Mesenchymal stem cell (in vitro differentiated cells and primary cell): ENCODE measurements at regions not wholly inside any gene's neighbourhood (a gene's known extent, or its start where the extent isn't known, plus 50 kb on each side); places are given as distances from the start of the nearest gene placed in this dataset.

Experiments used
- DNase-seq: peaks from one replicate; pipeline ENCODE4 v3.0.0-alpha.2; 2013
- H2AFZ ChIP-seq: one replicate; pipeline ENCODE4 v1.6.1; 2013; ENCODE audit warnings: low read depth, mild to moderate bottlenecking, control low read depth, inconsistent platforms, low read length, moderate library complexity
- H2AK5ac ChIP-seq: 2 replicates; pipeline ENCODE4 v1.6.1; 2013; ENCODE audit warnings: low read length, moderate library complexity, mild to moderate bottlenecking, inconsistent platforms; ENCODE audit not compliant: severe bottlenecking
- H2BK120ac ChIP-seq: one replicate; pipeline ENCODE4 v1.6.1; 2013; ENCODE audit warnings: low read depth, mild to moderate bottlenecking, inconsistent platforms, low read length, moderate library complexity
- H2BK12ac ChIP-seq, 2 experiments: one replicate each; pipeline ENCODE4 v1.6.1; 2013; ENCODE audit warnings: inconsistent platforms in 2 of 2, low read length in 2 of 2, mild to moderate bottlenecking in 2 of 2, moderate library complexity in 2 of 2, control low read depth in 1 of 2
- H2BK15ac ChIP-seq: one replicate; pipeline ENCODE4 v1.6.1; 2013; ENCODE audit warnings: mild to moderate bottlenecking, low read depth, inconsistent platforms; ENCODE audit not compliant: poor library complexity, severe bottlenecking
- H2BK5ac ChIP-seq: 2 replicates; pipeline ENCODE4 v1.6.1; 2013; ENCODE audit warnings: low read depth, mild to moderate bottlenecking, low read length, control low read depth, inconsistent platforms; ENCODE audit not compliant: poor library complexity, severe bottlenecking
- H3K14ac ChIP-seq, 2 experiments: one replicate each; pipeline ENCODE4 v1.6.1; 2013; ENCODE audit warnings: inconsistent platforms in 2 of 2, low read length in 2 of 2, control low read depth in 1 of 2, mild to moderate bottlenecking in 1 of 2, moderate library complexity in 1 of 2
- H3K18ac ChIP-seq, 2 experiments: one replicate each; pipeline ENCODE4 v1.6.1; 2013; ENCODE audit warnings: inconsistent platforms in 2 of 2, low read length in 2 of 2, control low read depth in 1 of 2, low read depth in 1 of 2, mild to moderate bottlenecking in 1 of 2
- H3K23ac ChIP-seq, 2 experiments: one replicate each; pipeline ENCODE4 v1.6.1; 2013; ENCODE audit warnings: inconsistent platforms in 2 of 2, low read length in 2 of 2, mild to moderate bottlenecking in 2 of 2, moderate library complexity in 2 of 2, control low read depth in 1 of 2
- H3K27ac ChIP-seq: 2 replicates; pipeline ENCODE4 v1.5.1; 2013; ENCODE audit warnings: mild to moderate bottlenecking, moderate library complexity, low read length, control low read depth, inconsistent platforms; ENCODE audit not compliant: poor library complexity, severe bottlenecking
- H3K27me3 ChIP-seq, 2 experiments: 2 replicates each; pipeline versions ENCODE4 v1.6.1 to v1.7.0; 2013; ENCODE audit warnings: low read length in 2 of 2, mild to moderate bottlenecking in 2 of 2, moderate library complexity in 2 of 2, control low read depth in 1 of 2, inconsistent platforms in 1 of 2; ENCODE audit not compliant: control insufficient read depth in 1 of 2, insufficient read depth in 1 of 2
- H3K36me3 ChIP-seq, 2 experiments: 2 replicates each; pipeline versions ENCODE4 v1.6.1 to v1.7.0; 2013; ENCODE audit warnings: low read length in 2 of 2, control low read depth in 1 of 2, inconsistent platforms in 1 of 2, low read depth in 1 of 2, mild to moderate bottlenecking in 1 of 2; ENCODE audit not compliant: insufficient read depth in 2 of 2, control insufficient read depth in 1 of 2
- H3K4ac ChIP-seq, 2 experiments: one replicate each; pipeline ENCODE4 v1.6.1; 2013; ENCODE audit warnings: inconsistent platforms in 2 of 2, low read length in 2 of 2, mild to moderate bottlenecking in 2 of 2, moderate library complexity in 2 of 2, control low read depth in 1 of 2, low read depth in 1 of 2
- H3K4me1 ChIP-seq: 2 replicates; pipeline ENCODE4 v1.6.1; 2013; ENCODE audit warnings: low read depth, low read length, control low read depth; ENCODE audit not compliant: control insufficient read depth, insufficient read depth
- H3K4me2 ChIP-seq: 2 replicates; pipeline ENCODE4 v1.6.1; 2013; ENCODE audit warnings: low read length, mild to moderate bottlenecking, inconsistent platforms; ENCODE audit not compliant: poor library complexity, severe bottlenecking
- H3K4me3 ChIP-seq, 2 experiments: 2 replicates each; pipeline versions ENCODE4 v1.5.1 to v1.7.0; 2013; ENCODE audit warnings: low read length in 2 of 2, mild to moderate bottlenecking in 2 of 2, control low read depth in 1 of 2, low read depth in 1 of 2; ENCODE audit not compliant: insufficient read depth in 1 of 2
- H3K79me1 ChIP-seq: replicated peaks from 2 replicates; pipeline ENCODE4 v1.6.1; 2013; ENCODE audit warnings: mild to moderate bottlenecking, control low read depth, low read length, inconsistent platforms; ENCODE audit not compliant: poor library complexity, severe bottlenecking
- H3K9ac ChIP-seq: 2 replicates; pipeline ENCODE4 v1.7.0; 2013; ENCODE audit warnings: mild to moderate bottlenecking, low read length, moderate library complexity
- H3K9me3 ChIP-seq: 2 replicates; pipeline ENCODE4 v1.7.0; 2013; ENCODE audit warnings: mild to moderate bottlenecking, low read length; ENCODE audit not compliant: control insufficient read depth
- H4K8ac ChIP-seq: one replicate; pipeline ENCODE4 v1.6.1; 2013; ENCODE audit warnings: inconsistent platforms, mild to moderate bottlenecking, low read length, moderate library complexity
- H4K91ac ChIP-seq: one replicate; pipeline ENCODE4 v1.6.1; 2013; ENCODE audit warnings: mild to moderate bottlenecking, low read length, inconsistent platforms
- WGBS: methylation state at CpG from one replicate; pipeline ENCODE4 v1.1.7; 2013; ENCODE audit warnings: mixed read lengths; 5-methylcytosine and 5-hydroxymethylcytosine counted together

DNA sequence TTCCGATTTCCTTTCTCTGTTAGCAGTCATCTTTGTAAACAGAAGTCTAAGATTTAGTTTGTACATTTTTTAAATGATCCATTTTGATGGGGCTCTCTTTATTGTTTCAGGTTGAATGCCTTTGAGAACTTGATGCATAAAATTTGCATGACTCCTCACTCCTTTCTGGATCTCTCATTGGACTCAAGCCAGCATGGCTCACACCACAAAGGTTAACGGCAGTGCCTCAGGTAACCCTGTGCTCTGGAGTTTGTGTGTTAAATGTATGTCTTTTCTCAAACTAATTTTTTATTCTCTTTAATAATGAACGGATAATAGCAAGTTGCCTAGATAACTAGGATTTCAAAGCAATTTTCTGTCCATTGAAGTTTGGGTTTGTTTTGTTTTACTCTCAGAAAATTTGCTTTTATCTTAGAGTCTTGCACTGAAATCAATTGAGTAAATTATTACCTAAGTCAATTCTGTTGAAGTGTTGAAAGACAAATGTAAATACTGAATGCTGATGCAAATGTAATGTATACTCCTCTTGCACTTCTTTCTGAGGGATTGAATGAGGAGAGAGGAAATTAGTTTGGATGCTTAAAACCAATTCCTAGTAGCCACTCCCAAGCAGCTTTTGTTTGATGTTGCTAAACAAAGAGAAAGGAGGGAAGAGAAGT, 164.6 kb upstream of the DMRT1 start:
- Histone ChIP-seq H3K23ac (no peak overlapping the region), H2AFZ (no peak overlapping the region), H2AK5ac (no peak overlapping the region), H3K14ac (no peak overlapping the region), H3K18ac (no peak overlapping the region), H3K9ac (peak overlapping the region; percentile 74), H3K27ac (no peak overlapping the region), H2BK15ac (no peak overlapping the region), H2BK12ac (no peak overlapping the region), H4K91ac (no peak overlapping the region), H3K4me2 (no peak overlapping the region), H3K4me1 (peaks cover 1% of the 10 kb centered on the region), H2BK5ac (no peak overlapping the region), H3K4me3 (peak overlapping the region in 1 of 2 experiments; percentile 77), H3K4ac (no peak overlapping the region), H3K27me3 (no peaks in the 10 kb centered on the region), H2BK120ac (no peak overlapping the region), H3K79me1 (no peaks in the 10 kb centered on the region), H3K36me3 (no peaks in the 10 kb centered on the region), H4K8ac (no peak overlapping the region), H3K9me3 (no peaks in the 10 kb centered on the region)
- DNase-seq = no peak
- 60% methylated on average over 1 of the region's 3 CpGs for WGBS

DNA sequence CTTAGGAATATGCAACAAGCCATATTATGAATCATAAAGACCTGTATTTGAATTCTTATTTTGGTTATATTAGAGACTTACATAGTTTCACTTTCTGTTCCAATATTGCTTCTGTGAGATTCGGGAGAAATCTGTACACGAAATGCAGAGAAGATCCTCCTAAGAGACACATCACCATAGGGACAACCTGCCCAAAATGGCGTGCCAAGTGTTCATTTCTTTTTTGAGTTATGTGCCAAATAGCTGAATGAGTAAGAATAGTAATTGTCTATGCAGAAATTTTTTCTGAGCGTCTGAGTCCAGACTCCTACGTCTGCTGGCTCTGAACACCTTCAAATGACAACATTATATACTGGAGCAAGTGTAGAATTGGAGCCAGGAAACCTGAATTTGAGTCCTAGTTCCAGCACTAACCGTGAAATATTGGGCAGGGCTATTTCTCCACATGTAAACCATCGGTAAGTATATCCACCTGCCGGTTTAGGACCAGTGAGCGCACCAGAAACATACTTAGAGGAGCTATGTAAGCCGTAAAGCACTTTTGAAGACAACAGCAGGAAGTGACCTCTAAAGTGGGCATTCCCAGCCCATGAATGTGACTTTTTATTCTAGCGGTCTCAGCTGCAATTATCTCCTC, 163.9 kb upstream of the DMRT1 start:
- H3K4me2 ChIP-seq = peak overlapping the region; percentile 22
- DNase-seq = no peak
- WGBS = 91% methylated on average over 11 of the region's 11 CpGs

DNA sequence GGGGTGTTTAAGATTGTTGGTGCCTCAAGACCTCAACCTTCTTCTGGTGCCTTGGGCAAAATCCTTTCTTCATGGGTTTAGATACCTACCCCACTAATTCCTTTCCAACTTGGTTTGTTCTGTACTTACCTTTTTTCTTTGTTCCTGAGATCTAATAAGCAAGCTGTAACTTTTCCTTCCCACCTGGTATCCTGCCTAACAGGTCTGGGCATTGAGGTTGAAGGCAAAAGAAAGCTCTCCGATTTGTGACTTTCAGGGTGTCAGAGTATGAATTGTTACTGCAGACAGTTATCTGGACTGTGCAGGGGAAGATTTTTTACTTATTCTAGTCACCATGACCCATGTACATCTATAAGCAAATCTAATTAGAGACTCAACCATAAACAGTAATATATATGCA, 162.6 kb upstream of the DMRT1 start:
- Histone ChIP-seq H3K4me2 (no peak overlapping the region), H3K36me3 (no peaks in the 10 kb centered on the region), H4K8ac (no peak overlapping the region), H3K27me3 (no peaks in the 10 kb centered on the region), H3K9me3 (no peaks in the 10 kb centered on the region), H3K23ac (peak overlapping the region in 1 of 2 experiments; percentile 3), H3K27ac (no peak overlapping the region), H3K4me1 (peaks cover 3% of the 10 kb centered on the region), H2BK12ac (no peak overlapping the region), H3K4me3 (no peak overlapping the region), H3K4ac (no peak overlapping the region), H3K18ac (no peak overlapping the region), H2BK15ac (no peak overlapping the region), H2BK5ac (no peak overlapping the region), H2BK120ac (no peak overlapping the region), H3K79me1 (no peaks in the 10 kb centered on the region), H3K9ac (no peak overlapping the region), H4K91ac (no peak overlapping the region), H2AFZ (no peak overlapping the region), H3K14ac (no peak overlapping the region), H2AK5ac (peak overlapping the region; percentile 54)
- WGBS = no CpG with 5 or more reads among the region's 1 CpG
- DNase-seq = no peak

More for the DNA sequence above, 163.9 kb upstream of the DMRT1 start:
- Histone ChIP-seq H3K18ac (no peak overlapping the region), H2BK12ac (peak overlapping the region; percentile 25 to 39), H2AFZ (peak overlapping the region; percentile 39), H2BK15ac (no peak overlapping the region), H3K23ac (no peak overlapping the region), H3K27me3 (no peaks in the 10 kb centered on the region), H3K9me3 (no peaks in the 10 kb centered on the region), H2AK5ac (no peak overlapping the region), H3K79me1 (no peaks in the 10 kb centered on the region), H4K91ac (no peak overlapping the region), H3K27ac (no peak overlapping the region), H3K36me3 (no peaks in the 10 kb centered on the region), H2BK120ac (no peak overlapping the region), H4K8ac (no peak overlapping the region), H3K4me3 (peak overlapping the region in 1 of 2 experiments; percentile 77), H3K4me1 (peaks cover 1% of the 10 kb centered on the region), H2BK5ac (no peak overlapping the region), H3K14ac (no peak overlapping the region), H3K4ac (no peak overlapping the region), H3K9ac (peak overlapping the region; percentile 74)

DNA sequence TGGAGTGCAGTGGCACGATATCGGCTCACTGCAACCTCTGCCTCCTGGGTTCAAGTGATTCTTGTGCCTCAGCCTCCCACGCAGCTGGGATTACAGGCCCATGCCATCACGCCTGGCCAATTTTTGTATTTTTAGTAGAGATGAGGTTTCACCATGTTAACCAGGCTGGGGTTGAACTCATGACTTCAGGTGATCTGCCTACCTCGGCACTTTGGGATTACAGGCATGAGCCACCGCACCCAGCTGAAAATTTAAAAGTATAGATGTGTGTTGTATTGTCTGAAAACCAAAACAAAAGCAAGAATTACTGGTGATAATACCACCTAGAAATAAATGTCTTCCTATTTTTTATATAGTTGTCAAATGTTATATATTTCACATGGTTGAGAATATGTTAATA, 162.0 kb upstream of the DMRT1 start:
- Histone ChIP-seq H2AK5ac (no peak overlapping the region), H2BK12ac (no peak overlapping the region), H3K9ac (no peak overlapping the region), H3K4me1 (peaks cover 3% of the 10 kb centered on the region), H3K79me1 (no peaks in the 10 kb centered on the region), H3K4me3 (no peak overlapping the region), H2BK15ac (no peak overlapping the region), H3K23ac (no peak overlapping the region), H3K27me3 (no peaks in the 10 kb centered on the region), H4K8ac (no peak overlapping the region), H2BK5ac (no peak overlapping the region), H3K4me2 (no peak overlapping the region), H3K14ac (no peak overlapping the region), H4K91ac (no peak overlapping the region), H2BK120ac (no peak overlapping the region), H2AFZ (no peak overlapping the region), H3K27ac (no peak overlapping the region), H3K4ac (no peak overlapping the region), H3K18ac (no peak overlapping the region), H3K9me3 (no peaks in the 10 kb centered on the region), H3K36me3 (no peaks in the 10 kb centered on the region)
- DNase-seq = no peak
- 97% methylated on average over 5 of the region's 6 CpGs for WGBS
